A549 (cell line): ENCODE measurements at regions not wholly inside any gene's neighbourhood (a gene's known extent, or its start where the extent isn't known, plus 50 kb on each side); places are given as distances from the start of the nearest gene placed in this dataset.

Experiments used
- CBX8 ChIP-seq: fragments of 200-600 bp; sonication (generic); IDR thresholded peaks from 2 replicates; pipeline ENCODE4 v1.6.1; 2016
- CEBPB ChIP-seq, 2 experiments: fragments of >200 bp in 1 of 2; sonication (Bioruptor Twin) in 1 of 2; formaldehyde crosslinking in 1 of 2; IDR thresholded peaks; 2 replicates each; pipeline ENCODE4 v1.6.1; 2012 to 2016
- CTCF ChIP-seq: fragments of >200 bp; sonication (Bioruptor Twin); formaldehyde crosslinking; IDR thresholded peaks from 3 replicates; pipeline ENCODE4 v1.5.1; 2016
- E2F6 ChIP-seq: IDR thresholded peaks from 2 replicates; pipeline ENCODE4 v1.6.1; 2012; ENCODE audit warnings: low read depth, borderline replicate concordance
- EP300 ChIP-seq, 2 experiments: fragments of >200 bp; sonication (Bioruptor Twin); formaldehyde crosslinking; IDR thresholded peaks; 2 replicates in 1 of 2; 3 replicates in 1 of 2; pipeline ENCODE4 v1.6.1; 2016 to 2017
- FOSB ChIP-seq: fragments of 250-450 bp; sonication (Bioruptor Pico); IDR thresholded peaks from 2 replicates; pipeline ENCODE4 v1.5.0; 2020; ENCODE audit warnings: mild to moderate bottlenecking, moderate library complexity
- HOXA7 ChIP-seq: fragments of 250-450 bp; sonication (Bioruptor Pico); IDR thresholded peaks from 2 replicates; pipeline ENCODE4 v1.5.0; 2020; ENCODE audit warnings: mild to moderate bottlenecking, moderate library complexity
- PHF8 ChIP-seq: fragments of 200-600 bp; sonication (generic); IDR thresholded peaks from 2 replicates; pipeline ENCODE4 v1.6.1; 2016; ENCODE audit warnings: low read depth, mild to moderate bottlenecking, antibody characterized with exemption, moderate library complexity, borderline replicate concordance
- POLR2A ChIP-seq: IDR thresholded peaks from 2 replicates; pipeline ENCODE4 v1.6.1; 2012; ENCODE audit warnings: mild to moderate bottlenecking, low read length
- RAD21 ChIP-seq, 2 experiments: fragments of >200 bp in 1 of 2; sonication (Bioruptor Twin) in 1 of 2; formaldehyde crosslinking in 1 of 2; IDR thresholded peaks in 1 of 2; conservative IDR thresholded peaks in 1 of 2; 2 replicates in 1 of 2; 3 replicates in 1 of 2; pipeline ENCODE4 v1.6.1; 2012 to 2018; ENCODE audit warnings: inconsistent platforms in 1 of 2
- RCOR1 ChIP-seq: fragments of 150-350 bp; IDR thresholded peaks from 2 replicates; pipeline ENCODE4 v1.6.1; 2014; ENCODE audit warnings: antibody characterized with exemption, low read length, low read depth
- RNF2 ChIP-seq: fragments of 200-600 bp; sonication (generic); IDR thresholded peaks from 2 replicates; pipeline ENCODE4 v1.6.1; 2016; ENCODE audit warnings: low read depth, mild to moderate bottlenecking, antibody characterized with exemption, moderate library complexity, borderline replicate concordance
- TP53 ChIP-seq: fragments of 250-450 bp; sonication (Bioruptor Pico); IDR thresholded peaks from 2 replicates; pipeline ENCODE4 v1.5.0; 2021; ENCODE audit warnings: mild to moderate bottlenecking, moderate library complexity
- TF ChIP-seq, protein P1 (sequence below): fragments of >200 bp; sonication (Bioruptor Twin); formaldehyde crosslinking; IDR thresholded peaks from 3 replicates; pipeline ENCODE4 v1.6.1; 2016

GRCh38 chr4:3867403-3868100 lies 101.4 kb downstream of the ADRA2C start:
- no peak for TF ChIP-seq CTCF
- no peak for TF ChIP-seq EP300 (IDR thresholded peaks at IDR 0.05)
- TF ChIP-seq POLR2A, result no peak
- no peak for TF ChIP-seq CBX8
- no peak for TF ChIP-seq RAD21 (conservative IDR thresholded peaks at IDR 0.05 in 1 of 2, IDR thresholded peaks at IDR 0.05 in 1 of 2)
- TF ChIP-seq HOXA7 (CRISPR knock-in tag), result no peak
- no peak for TF ChIP-seq PHF8
- TF ChIP-seq TP53 (CRISPR knock-in tag), result no peak
- no peak for TF ChIP-seq FOSB (CRISPR knock-in tag)
- no peak for TF ChIP-seq E2F6
- TF ChIP-seq CEBPB (IDR thresholded peaks at IDR 0.05), result no peak
- TF ChIP-seq RCOR1, result no peak
- no peak for TF ChIP-seq RNF2
- TF ChIP-seq, protein P1, sequence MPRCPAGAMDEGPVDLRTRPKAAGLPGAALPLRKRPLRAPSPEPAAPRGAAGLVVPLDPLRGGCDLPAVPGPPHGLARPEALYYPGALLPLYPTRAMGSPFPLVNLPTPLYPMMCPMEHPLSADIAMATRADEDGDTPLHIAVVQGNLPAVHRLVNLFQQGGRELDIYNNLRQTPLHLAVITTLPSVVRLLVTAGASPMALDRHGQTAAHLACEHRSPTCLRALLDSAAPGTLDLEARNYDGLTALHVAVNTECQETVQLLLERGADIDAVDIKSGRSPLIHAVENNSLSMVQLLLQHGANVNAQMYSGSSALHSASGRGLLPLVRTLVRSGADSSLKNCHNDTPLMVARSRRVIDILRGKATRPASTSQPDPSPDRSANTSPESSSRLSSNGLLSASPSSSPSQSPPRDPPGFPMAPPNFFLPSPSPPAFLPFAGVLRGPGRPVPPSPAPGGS, result no peak
